K562 (cell line): ENCODE measurements at regions not wholly inside any gene's neighbourhood (a gene's known extent, or its start where the extent isn't known, plus 50 kb on each side); places are given as distances from the start of the nearest gene placed in this dataset.

Source experiments
- ATAC-seq: fragments of 200-7000 bp; cut with Tn5 transposase; 3 replicates; pipeline ENCODE4 v1.9.1; 2020; ENCODE audit warnings: moderate library complexity
- BruUV-seq: library from RNA; stranded (reverse); fragments of 400-500 nt; replicated peaks from 2 replicates; lab custom pipeline; 2021; lab: Mats Ljungman, UMichigan
- CTCF ChIA-PET: fragments of 300-600 bp; formaldehyde crosslinking; extraction: SDS; loops from one replicate; lab custom pipeline; 2021; ENCODE audit warnings: low intra/inter-chr PET ratio; lab: Yijun Ruan, JAX
- POLR2A ChIA-PET: fragments of 300-600, 350-650 bp; sonication (Branson Sonifier 250); formaldehyde crosslinking; extraction: SDS; loops from one replicate; lab custom pipeline; 2021; ENCODE audit warnings: antibody characterized with exemption, inconsistent platforms; lab: Yijun Ruan, JAX
- DNase-seq, 4 experiments: peaks; one replicate each; pipeline versions ENCODE4 v3.0.0 to v3.0.0-alpha.2; 2011 to 2018; ENCODE audit warnings: low spot score in 3 of 4, mixed read lengths in 3 of 4; ENCODE audit errors: extremely low read depth in 1 of 4
- FAIRE-seq: peaks from 2 replicates; lab custom pipeline; 2011; peaks lifted over from hg19 to GRCh38; lab: Jason Lieb, UNC
- H2AFZ ChIP-seq: 2 replicates; pipeline ENCODE4 v1.6.0; 2011; ENCODE audit warnings: low read depth, low read length, control low read depth, inconsistent platforms
- H3K27ac ChIP-seq: fragments of 200-600 bp; 3 replicates; pipeline ENCODE4 v1.8.0; 2011; ENCODE audit warnings: low read depth, mild to moderate bottlenecking, control low read depth, inconsistent platforms, low read length, moderate library complexity, mixed read lengths; ENCODE audit errors: extremely low read depth
- H3K27me3 ChIP-seq, 2 experiments: fragments of 300-600 bp in 1 of 2; 2 replicates in 1 of 2; 3 replicates in 1 of 2; pipeline versions ENCODE4 v1.6.0 to v1.8.0; 2011; ENCODE audit warnings: inconsistent platforms in 2 of 2, low read length in 2 of 2, mild to moderate bottlenecking in 1 of 2, mixed read lengths in 1 of 2, moderate library complexity in 1 of 2; ENCODE audit not compliant: control insufficient read depth in 2 of 2, insufficient read depth in 2 of 2
- H3K36me3 ChIP-seq: fragments of 300-600 bp; 3 replicates; pipeline ENCODE4 v1.8.0; 2011; ENCODE audit warnings: mild to moderate bottlenecking, low read length, inconsistent platforms; ENCODE audit not compliant: control insufficient read depth, insufficient read depth
- H3K4me1 ChIP-seq, 2 experiments: fragments of 200-600 bp in 1 of 2; replicated peaks in 1 of 2; 2 replicates in 1 of 2; 3 replicates in 1 of 2; pipeline versions ENCODE4 v1.5.1 to v1.8.0; 2011; ENCODE audit warnings: inconsistent platforms in 2 of 2, low read length in 2 of 2, mild to moderate bottlenecking in 1 of 2, mixed read lengths in 1 of 2, moderate library complexity in 1 of 2; ENCODE audit not compliant: control insufficient read depth in 2 of 2, insufficient read depth in 2 of 2
- H3K4me2 ChIP-seq: 2 replicates; pipeline ENCODE4 v1.6.1; 2011; ENCODE audit warnings: low read length, control low read depth, inconsistent platforms, mixed read lengths; ENCODE audit not compliant: insufficient read depth
- H3K4me3 ChIP-seq: fragments of 200-600 bp; sonication (generic), shearing (Covaris generic); 2 replicates; pipeline ENCODE4 v1.5.1; 2016; ENCODE audit warnings: control low read depth, inconsistent platforms
- H3K79me2 ChIP-seq: fragments of 200-600 bp; 3 replicates; pipeline ENCODE4 v1.8.0; 2011; ENCODE audit warnings: low read length, inconsistent platforms; ENCODE audit not compliant: control insufficient read depth, insufficient read depth
- H3K9ac ChIP-seq, 2 experiments: 2 replicates each; pipeline versions ENCODE4 v1.6.0 to v1.6.1; 2011; ENCODE audit warnings: low read depth in 2 of 2, low read length in 2 of 2, control low read depth in 1 of 2, inconsistent platforms in 1 of 2, mild to moderate bottlenecking in 1 of 2, mixed read lengths in 1 of 2; ENCODE audit not compliant: insufficient read depth in 1 of 2
- H3K9me1 ChIP-seq: one replicate; pipeline ENCODE4 v1.6.0; 2011; ENCODE audit warnings: inconsistent platforms, mild to moderate bottlenecking, low read length, moderate library complexity; ENCODE audit not compliant: control insufficient read depth, insufficient read depth
- H3K9me3 ChIP-seq: replicated peaks from 2 replicates; pipeline ENCODE4 v1.5.1; 2011; ENCODE audit warnings: low read depth, low read length, inconsistent platforms; ENCODE audit not compliant: control insufficient read depth, insufficient read depth
- H4K20me1 ChIP-seq: replicated peaks from 2 replicates; pipeline ENCODE4 v1.6.1; 2011; ENCODE audit warnings: low read length, inconsistent platforms, mixed read lengths; ENCODE audit not compliant: control insufficient read depth, insufficient read depth
- BRCA1 ChIP-seq, 2 experiments: fragments of 450-650 bp in 1 of 2; sonication (generic) in 1 of 2; formaldehyde crosslinking in 1 of 2; IDR thresholded peaks; 2 replicates each; pipeline versions ENCODE4 v1.5.0 to v1.6.1; 2017 to 2020; ENCODE audit warnings: mild to moderate bottlenecking in 1 of 2, missing genetic modification reagents in 1 of 2
- ETV6 ChIP-seq, 3 experiments: fragments of 150-350 bp in 1 of 3; sonication (generic) in 1 of 3; formaldehyde crosslinking in 1 of 3; IDR thresholded peaks; 2 replicates each; pipeline versions ENCODE4 v1.6.1 to v1.8.0; 2014 to 2022; ENCODE audit warnings: borderline replicate concordance in 2 of 3, low read depth in 2 of 3, antibody characterized with exemption in 1 of 3, low read length in 1 of 3, mild to moderate bottlenecking in 1 of 3, missing genetic modification reagents in 1 of 3
- GABPB1 ChIP-seq: sonication (generic); formaldehyde crosslinking; IDR thresholded peaks from 2 replicates; pipeline ENCODE4 v1.8.0; 2022; ENCODE audit warnings: mild to moderate bottlenecking, missing genetic modification reagents
- HDAC3 ChIP-seq: fragments of 450-650 bp; IDR thresholded peaks from 2 replicates; pipeline ENCODE4 v1.6.1; 2018; ENCODE audit warnings: borderline replicate concordance, mild to moderate bottlenecking, moderate library complexity; ENCODE audit not compliant: partially characterized antibody
- HOXB6 ChIP-seq: fragments of 250-450 bp; sonication (Bioruptor Pico); IDR thresholded peaks from 2 replicates; pipeline ENCODE4 v1.5.1; 2022; ENCODE audit warnings: mild to moderate bottlenecking, borderline replicate concordance
- NBN ChIP-seq: fragments of 450-650 bp; IDR thresholded peaks from 2 replicates; pipeline ENCODE4 v1.6.1; 2016; ENCODE audit warnings: low read depth, mild to moderate bottlenecking
- NCOA4 ChIP-seq: fragments of 450-650 bp; IDR thresholded peaks from 2 replicates; pipeline ENCODE4 v1.6.1; 2018; ENCODE audit warnings: mild to moderate bottlenecking; ENCODE audit not compliant: partially characterized antibody
- PHF20 ChIP-seq: fragments of 450-650 bp; IDR thresholded peaks from 2 replicates; pipeline ENCODE4 v1.6.1; 2018; ENCODE audit not compliant: partially characterized antibody
- POLR2AphosphoS5 ChIP-seq: IDR thresholded peaks from 2 replicates; pipeline ENCODE4 v1.6.1; 2011; ENCODE audit warnings: mild to moderate bottlenecking, low read depth, low read length, moderate library complexity; ENCODE audit not compliant: control insufficient read depth, insufficient read depth
- RBBP5 ChIP-seq: fragments of 200-600 bp; sonication (generic); IDR thresholded peaks from 2 replicates; pipeline ENCODE4 v1.6.1; 2012; ENCODE audit warnings: borderline replicate concordance, mild to moderate bottlenecking, low read length, control low read depth, inconsistent platforms; ENCODE audit not compliant: insufficient read depth, poor library complexity, severe bottlenecking
- SMARCB1 ChIP-seq: IDR thresholded peaks from 2 replicates; pipeline ENCODE4 v1.6.1; 2011; ENCODE audit warnings: improper control_type of control experiment, low read depth; ENCODE audit not compliant: insufficient read length
- STAG1 ChIP-seq: sonication (generic); formaldehyde crosslinking; IDR thresholded peaks from 2 replicates; pipeline ENCODE4 v1.5.0; 2020; ENCODE audit warnings: missing genetic modification reagents, borderline replicate concordance
- ZNF766 ChIP-seq: fragments of 200-800 bp; sonication (Bioruptor generic); conservative IDR thresholded peaks from 2 replicates; pipeline ENCODE4 v1.6.1; 2016; ENCODE audit warnings: missing genetic modification characterization, missing compliant biosample characterization
- ZNF785 ChIP-seq: fragments of 250-450 bp; sonication (Bioruptor Pico); IDR thresholded peaks from 2 replicates; pipeline ENCODE4 v1.4.0; 2020; ENCODE audit warnings: mild to moderate bottlenecking
- WGBS: fragments of 100-300 bp; shearing (Covaris generic); methylation state at CpG from one replicate; pipeline ENCODE4 v1.1.6; 2016; ENCODE audit warnings: low coverage, mixed read lengths; ENCODE audit not compliant: insufficient coverage; ENCODE audit errors: missing lambda C conversion rate; 5-methylcytosine and 5-hydroxymethylcytosine counted together
- in situ Hi-C: fragments of 300-500 bp; cut with MboI; formaldehyde crosslinking; loops from 4 replicates; pipeline ENCODE4 v1.15.0; 2018; ENCODE audit warnings: inconsistent platforms, mixed read lengths
- intact Hi-C: fragments of 100-400 bp; cut with micrococcal nuclease; formaldehyde crosslinking; loops from 2 replicates; pipeline ENCODE4 v1.14.2; 2022

DNA sequence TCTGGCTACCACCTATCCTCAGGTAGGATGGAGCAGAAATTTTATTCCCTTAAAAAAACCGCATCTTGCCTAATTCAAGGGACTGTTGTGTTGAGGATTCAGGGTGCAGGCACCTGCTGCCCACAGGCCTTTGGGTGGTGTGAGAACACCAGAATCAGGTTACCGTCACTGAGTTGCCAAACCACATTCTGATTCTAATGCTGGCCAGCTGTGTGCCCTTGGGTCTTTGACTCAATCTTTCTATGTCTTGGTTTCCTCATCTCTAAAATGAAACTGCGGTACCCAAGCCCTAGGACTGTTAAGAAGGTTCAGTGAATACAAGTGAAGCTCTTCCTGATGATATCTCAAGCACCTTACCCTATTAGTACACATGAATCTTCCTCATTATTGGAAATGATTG is 827.3 kb downstream of the DHX35 start (continued):
- TF ChIP-seq GABPB1 (CRISPR knock-in tag) (no peak), STAG1 (CRISPR knock-in tag) (no peak)
- TF ChIP-seq, all 486 proteins: peak for 0

DNA sequence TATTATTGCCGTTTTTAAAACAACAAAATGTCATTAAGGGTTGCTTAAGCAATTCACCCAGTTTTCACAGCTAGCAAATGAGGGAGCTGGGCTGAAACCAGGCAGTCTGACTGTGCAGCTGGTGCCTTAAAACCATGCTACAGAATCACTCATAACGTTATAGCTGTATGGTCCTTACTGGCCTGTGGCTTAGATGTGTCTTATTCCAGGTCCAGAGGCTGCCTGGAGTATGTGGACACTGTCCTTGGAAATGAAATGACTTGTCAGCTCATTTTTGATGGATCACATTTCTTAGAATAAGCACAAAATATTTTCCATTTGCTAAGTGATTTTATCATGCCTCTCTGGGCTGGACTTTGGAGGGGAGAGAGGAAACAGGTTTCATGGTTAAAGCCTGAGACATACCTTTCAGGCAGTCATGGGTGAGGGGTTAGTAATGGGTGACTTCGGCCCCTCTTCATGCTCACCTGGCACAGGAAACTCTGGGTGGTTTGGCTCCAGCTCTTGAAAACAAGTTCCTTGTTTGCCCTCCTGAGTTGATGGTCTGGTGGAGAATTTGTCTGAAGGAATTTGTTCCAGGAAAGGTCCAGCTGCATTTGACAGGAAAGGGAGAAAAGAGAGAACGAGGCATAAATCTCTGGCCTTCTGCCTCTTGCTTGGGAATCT is 823.2 kb downstream of the DHX35 start:
- in situ Hi-C loops = no loop called here
- Histone ChIP-seq H4K20me1 (no peaks in the 10 kb centered on the region), H2AFZ (no peak overlapping the region), H3K9me3 (no peaks in the 10 kb centered on the region), H3K27me3 (no peaks in the 10 kb centered on the region), H3K4me2 (no peak overlapping the region), H3K79me2 (no peaks in the 10 kb centered on the region), H3K9ac (no peak overlapping the region), H3K4me1 (no peaks in the 10 kb centered on the region), H3K36me3 (no peaks in the 10 kb centered on the region), H3K9me1 (no peaks in the 10 kb centered on the region), H3K27ac (no peak overlapping the region), H3K4me3 (no peak overlapping the region)
- 0% methylated on average over 4 of the region's 4 CpGs for WGBS
- FAIRE-seq = no peak
- no peak for TF ChIP-seq NBN
- no peak for TF ChIP-seq ZNF766 (CRISPR knock-in tag)
- no peak for TF ChIP-seq BRCA1 (IDR thresholded peaks at IDR 0.05)
- TF ChIP-seq BRCA1 (CRISPR knock-in tag; IDR thresholded peaks at IDR 0.05) = no peak
- no peak for TF ChIP-seq HDAC3
- no peak for TF ChIP-seq SMARCB1
- TF ChIP-seq HOXB6 (CRISPR knock-in tag) = no peak
- TF ChIP-seq RBBP5 = no peak
- TF ChIP-seq PHF20 = no peak
- TF ChIP-seq POLR2AphosphoS5 = no peak
- TF ChIP-seq ETV6 (IDR thresholded peaks at IDR 0.05; ENCODE audit: borderline replicate concordance in 1 of 2, low read depth in 2 of 2, low read length in 1 of 2) = no peak
- no peak for TF ChIP-seq ETV6 (CRISPR knock-in tag; IDR thresholded peaks at IDR 0.05; ENCODE audit: borderline replicate concordance)
- no peak for TF ChIP-seq NCOA4
- TF ChIP-seq ZNF785 (CRISPR knock-in tag) = no peak
- POLR2A ChIA-PET = no interaction called here
- intact Hi-C loops = no loop called here
- BruUV-seq = no TSS peak
- CTCF ChIA-PET = no interaction called here
- no peak for ATAC-seq
- no peak for DNase-seq
